IMR-90 (cell line): ENCODE measurements at regions not wholly inside any gene's neighbourhood (a gene's known extent, or its start where the extent isn't known, plus 50 kb on each side); places are given as distances from the start of the nearest gene placed in this dataset.
A peak's percentile ranks its signal among the peaks of the same experiment; 100 is the strongest.

Experiments used
- ATAC-seq: fragments of 200-7000 bp; cut with Tn5 transposase; 2 replicates; pipeline ENCODE4 v1.9.1; 2020; ENCODE audit warnings: low read depth, mild to moderate bottlenecking, moderate library complexity
- BruUV-seq: library from RNA; stranded (reverse); fragments of 400-500 nt; replicated peaks from 2 replicates; lab custom pipeline; 2021; lab: Mats Ljungman, UMichigan
- CTCF ChIA-PET: fragments of 300-600 bp; formaldehyde crosslinking; extraction: SDS; loops from one replicate; lab custom pipeline; 2021; ENCODE audit warnings: antibody characterized with exemption; lab: Yijun Ruan, JAX
- POLR2A ChIA-PET: fragments of 300-600 bp; sonication (Branson Sonifier 250); formaldehyde crosslinking; loops from one replicate; lab custom pipeline; 2022; ENCODE audit warnings: antibody characterized with exemption; ENCODE audit not compliant: unreplicated experiment; lab: Charles Lee
- DNase-seq: peaks from one replicate; pipeline ENCODE4 v3.0.0; 2013
- H2AFZ ChIP-seq: replicated peaks from 2 replicates; pipeline ENCODE3; 2013; ENCODE audit warnings: low read length, mild to moderate bottlenecking; ENCODE audit not compliant: poor library complexity
- H2AK5ac ChIP-seq: 2 replicates; pipeline ENCODE4 v1.6.1; 2013; ENCODE audit warnings: low read depth, low read length, inconsistent platforms
- H2AK9ac ChIP-seq: replicated peaks from 2 replicates; pipeline ENCODE3; 2013; ENCODE audit warnings: mild to moderate bottlenecking, low read depth, low read length, moderate library complexity; ENCODE audit not compliant: poor library complexity
- H2BK120ac ChIP-seq: 2 replicates; pipeline ENCODE4 v1.6.1; 2013; ENCODE audit warnings: low read depth, low read length, inconsistent platforms
- H2BK15ac ChIP-seq: 3 replicates; pipeline ENCODE4 v1.6.1; 2013; ENCODE audit warnings: low read depth, low read length, inconsistent platforms
- H2BK20ac ChIP-seq: 2 replicates; pipeline ENCODE4 v1.6.1; 2013; ENCODE audit warnings: low read depth, mild to moderate bottlenecking, inconsistent platforms, low read length, moderate library complexity
- H2BK5ac ChIP-seq: 2 replicates; pipeline ENCODE4 v1.6.1; 2013; ENCODE audit warnings: mild to moderate bottlenecking, low read depth, low read length, inconsistent platforms; ENCODE audit not compliant: poor library complexity, severe bottlenecking
- H3K14ac ChIP-seq: replicated peaks from 2 replicates; pipeline ENCODE4 v1.6.1; 2013; ENCODE audit warnings: low read depth, low read length, inconsistent platforms
- H3K18ac ChIP-seq: 2 replicates; pipeline ENCODE4 v1.6.1; 2013; ENCODE audit warnings: low read depth, low read length, control low read depth
- H3K23ac ChIP-seq: 2 replicates; pipeline ENCODE4 v1.6.1; 2013; ENCODE audit warnings: low read depth, low read length, inconsistent platforms
- H3K27ac ChIP-seq: 2 replicates; pipeline ENCODE4 v1.5.1; 2013; ENCODE audit warnings: mild to moderate bottlenecking, control low read depth, low read length; ENCODE audit not compliant: insufficient read depth
- H3K27me3 ChIP-seq: 2 replicates; pipeline ENCODE4 v1.6.1; 2013; ENCODE audit warnings: low read length; ENCODE audit not compliant: control insufficient read depth, insufficient read depth
- H3K36me3 ChIP-seq: 2 replicates; pipeline ENCODE4 v1.6.1; 2013; ENCODE audit warnings: low read length, mixed read lengths; ENCODE audit not compliant: control insufficient read depth, insufficient read depth
- H3K4ac ChIP-seq: 2 replicates; pipeline ENCODE4 v1.6.1; 2013; ENCODE audit warnings: low read depth, low read length, inconsistent platforms
- H3K4me1 ChIP-seq: 2 replicates; pipeline ENCODE4 v1.6.1; 2013; ENCODE audit warnings: low read length, mixed read lengths; ENCODE audit not compliant: control insufficient read depth, insufficient read depth
- H3K4me2 ChIP-seq: 2 replicates; pipeline ENCODE4 v1.6.1; 2013; ENCODE audit warnings: low read depth, mild to moderate bottlenecking, control low read depth, low read length, moderate library complexity
- H3K4me3 ChIP-seq: 2 replicates; pipeline ENCODE4 v1.5.1; 2013; ENCODE audit warnings: low read depth, mild to moderate bottlenecking, control low read depth, low read length, moderate library complexity; ENCODE audit not compliant: insufficient read depth
- H3K56ac ChIP-seq: 2 replicates; pipeline ENCODE4 v1.6.1; 2013; ENCODE audit warnings: low read length, inconsistent platforms; ENCODE audit not compliant: insufficient read depth; ENCODE audit errors: extremely low read depth
- H3K79me1 ChIP-seq, 2 experiments: 2 replicates each; pipeline ENCODE4 v1.6.1; 2013; ENCODE audit warnings: low read length in 2 of 2, inconsistent platforms in 1 of 2, low read depth in 1 of 2
- H3K9ac ChIP-seq: 2 replicates; pipeline ENCODE4 v1.6.1; 2013; ENCODE audit warnings: low read depth, low read length, control low read depth
- H3K9me1 ChIP-seq: 2 replicates; pipeline ENCODE4 v1.6.1; 2013; ENCODE audit warnings: low read length, inconsistent platforms; ENCODE audit not compliant: insufficient read depth
- H3K9me3 ChIP-seq: 2 replicates; pipeline ENCODE4 v1.6.1; 2013; ENCODE audit warnings: low read length; ENCODE audit not compliant: control insufficient read depth, insufficient read depth
- H4K20me1 ChIP-seq: 2 replicates; pipeline ENCODE4 v1.6.1; 2013; ENCODE audit warnings: low read length, inconsistent platforms; ENCODE audit not compliant: insufficient read depth
- H4K5ac ChIP-seq: 2 replicates; pipeline ENCODE4 v1.6.1; 2013; ENCODE audit warnings: mild to moderate bottlenecking, low read depth, low read length, control low read depth
- H4K8ac ChIP-seq, 2 experiments: 2 replicates each; pipeline ENCODE4 v1.6.1; 2013; ENCODE audit warnings: low read depth in 2 of 2, low read length in 2 of 2, control low read depth in 1 of 2, inconsistent platforms in 1 of 2
- H4K91ac ChIP-seq: 2 replicates; pipeline ENCODE4 v1.6.1; 2013; ENCODE audit warnings: low read depth, low read length, inconsistent platforms; ENCODE audit not compliant: insufficient read depth
- FOS ChIP-seq: fragments of 150-350 bp; IDR thresholded peaks from 2 replicates; pipeline ENCODE4 v1.6.1; 2016; ENCODE audit warnings: low read depth, low read length
- MAZ ChIP-seq: IDR thresholded peaks from 2 replicates; pipeline ENCODE4 v1.6.1; 2012; ENCODE audit warnings: low read depth, mild to moderate bottlenecking, low read length, improper control_type of control experiment, moderate library complexity, borderline replicate concordance
- WGBS, 2 experiments: methylation state at CpG; one replicate each; pipeline versions ENCODE4 v1.1.5 to v1.1.7; 2013; ENCODE audit warnings: missing lambda C conversion rate in 2 of 2; ENCODE audit not compliant: insufficient read length in 1 of 2; ENCODE audit errors: extremely low coverage in 2 of 2; 5-methylcytosine and 5-hydroxymethylcytosine counted together
- dilution Hi-C: fragments of 300-500 bp; cut with HindIII; formaldehyde crosslinking; loops from one replicate; pipeline ENCODE4 v1.14.3; 2018; ENCODE audit warnings: low sequenced_read_pairs; ENCODE audit not compliant: unreplicated experiment
- in situ Hi-C: fragments of 300-500 bp; cut with MboI; formaldehyde crosslinking; loops from 3 replicates; pipeline ENCODE4 v1.14.3; 2019; ENCODE audit warnings: low sequenced_read_pairs, inconsistent platforms, mixed read lengths
- intact Hi-C: fragments of 100-400 bp; cut with micrococcal nuclease; formaldehyde crosslinking; loops from 2 replicates; pipeline ENCODE4 v1.10.0; 2022

- Histone ChIP-seq H2BK5ac (peak overlapping the region; percentile 99), H3K27me3 (no peaks in the 10 kb centered on the region), H2BK120ac (peak overlapping the region; percentile 50), H2BK20ac (peak overlapping the region; percentile 19; the same call in 1 of the 2 replicates), H4K5ac (peak overlapping the region; percentile 35; the same call in 1 of the 2 replicates), H3K4ac (no peak overlapping the region), H3K23ac (no peak overlapping the region), H3K4me1 (no peaks in the 10 kb centered on the region), H3K4me3 (no peak overlapping the region), H4K20me1 (no peaks in the 10 kb centered on the region), H3K79me1 (no peaks in the 10 kb centered on the region), H3K4me2 (peak overlapping the region; percentile 11; the same call in 1 of the 2 replicates), H3K9me1 (no peaks in the 10 kb centered on the region), H3K27ac (no peak overlapping the region), H2AK9ac (no peak overlapping the region), H3K14ac (no peak overlapping the region), H3K56ac (no peak overlapping the region), H3K18ac (peak overlapping the region; percentile 58; the same call in 1 of the 2 replicates), H2BK15ac (0 out of 3 replicates have a peak overlapping the region, but pooled peaks have one; percentile 35), H2AFZ (no peak overlapping the region), H3K36me3 (no peaks in the 10 kb centered on the region), H4K8ac (peak overlapping the region in 1 of 2 experiments; percentile 47; a peak in 2 of 4 replicates), H4K91ac (peak overlapping the region; percentile 53), H3K9me3 (no peaks in the 10 kb centered on the region), H2AK5ac (no peak overlapping the region), H3K9ac (no peak overlapping the region)
- TF ChIP-seq FOS (peak; percentile 73), MAZ (no peak)
- dilution Hi-C loops (no loop called here), in situ Hi-C loops (no loop called here), intact Hi-C loops (no loop called here)
- POLR2A ChIA-PET = no interaction called here
- BruUV-seq = no TSS peak
- peak; percentile 95 for DNase-seq
- CTCF ChIA-PET = interaction anchor here (0.9 to 1.1 kb wide), 2 partner anchors 9 to 12 kb away, joined by 3 to 4 read pairs; no protein-coding TSS in a partner anchor
- no CpG with 5 or more reads among the region's 2 CpGs for WGBS, 2 experiments
- ATAC-seq = peak; percentile 98
Observed at GRCh38 chr3:76470285-76470684, 569.6 kb upstream of the ROBO2 start.
